ENCODE measurements at regions not wholly inside any gene's neighbourhood (a gene's known extent, or its start where the extent isn't known, plus 50 kb on each side); places are given as distances from the start of the nearest gene placed in this dataset.
"Not testable (repeated sequence)": the region's sequence is repeated elsewhere in the genome, so short reads cannot be mapped to it uniquely, and the experiment has no call there.

- Histone ChIP-seq H3K79me2 (ENCODE audit: insufficient read depth, low read length) (no peaks in the 10 kb centered on the region), H3K4me1 (ENCODE audit: insufficient read depth, low read length) (no peaks in the 10 kb centered on the region), H3K27me3 (ENCODE audit: insufficient read depth, low read length) (no peaks in the 10 kb centered on the region), H4K20me1 (ENCODE audit: insufficient read depth, low read length) (no peaks in the 10 kb centered on the region), H3K27ac (ENCODE audit: low read depth, low read length) (no peak overlapping the region), H3K9ac (ENCODE audit: low read length) (no peak overlapping the region), H3K4me3 (ENCODE audit: insufficient read depth, low read depth, low read length) (no peak overlapping the region), H3K9me3 (ENCODE audit: insufficient read depth, low read depth, low read length) (no peaks in the 10 kb centered on the region), H3K36me3 (ENCODE audit: insufficient read depth, low read length) (no peaks in the 10 kb centered on the region), H3K4me2 (ENCODE audit: low read length) (no peak overlapping the region), H2AFZ (ENCODE audit: low read depth, low read length) (no peak overlapping the region)
- DNase-seq (ENCODE audit: low read depth) (no peak), FAIRE-seq (no peak)
- no peak for TF ChIP-seq EZH2 (IDR thresholded peaks at IDR 0.05; ENCODE audit: insufficient read depth, low read length)
- TF ChIP-seq CTCF (IDR thresholded peaks at IDR 0.05; ENCODE audit: insufficient read depth, low read depth, low read length), result no peak
- Mint-ChIP-seq H3K27me3 (ENCODE audit: low read depth, unreplicated experiment) (peaks cover 41% of the 10 kb centered on the region), H3K9me3 (ENCODE audit: unreplicated experiment) (no peaks in the 10 kb centered on the region), H3K4me3 (ENCODE audit: unreplicated experiment) (no peak overlapping the region), H3K36me3 (ENCODE audit: low read depth, unreplicated experiment) (no peaks in the 10 kb centered on the region), H3K4me1 (ENCODE audit: low read depth, unreplicated experiment) (no peaks in the 10 kb centered on the region), H3K27ac (ENCODE audit: unreplicated experiment) (no peak overlapping the region)
Observed at GRCh38 chr6:170087941-170088581, 202.8 kb downstream of the DLL1 start.

GRCh38 chr6:170087421-170087780 lies 203.5 kb downstream of the DLL1 start:
- not testable (repeated sequence) for H3K36me3 Mint-ChIP-seq (ENCODE audit: low read depth, unreplicated experiment); H3K27ac Mint-ChIP-seq (ENCODE audit: unreplicated experiment); H3K36me3 ChIP-seq (ENCODE audit: insufficient read depth, low read length); DNase-seq (ENCODE audit: low read depth); H3K4me1 ChIP-seq (ENCODE audit: insufficient read depth, low read length); H4K20me1 ChIP-seq (ENCODE audit: insufficient read depth, low read length); H3K4me3 Mint-ChIP-seq (ENCODE audit: unreplicated experiment); H3K79me2 ChIP-seq (ENCODE audit: insufficient read depth, low read length); H3K27ac ChIP-seq (ENCODE audit: low read depth, low read length); H3K9ac ChIP-seq (ENCODE audit: low read length); H3K4me2 ChIP-seq (ENCODE audit: low read length); H3K9me3 ChIP-seq (ENCODE audit: insufficient read depth, low read depth, low read length); H2AFZ ChIP-seq (ENCODE audit: low read depth, low read length); H3K4me1 Mint-ChIP-seq (ENCODE audit: low read depth, unreplicated experiment); H3K4me3 ChIP-seq (ENCODE audit: insufficient read depth, low read depth, low read length); H3K9me3 Mint-ChIP-seq (ENCODE audit: unreplicated experiment); H3K27me3 ChIP-seq (ENCODE audit: insufficient read depth, low read length); FAIRE-seq
- peaks cover 44% of the 10 kb centered on the region for H3K27me3 Mint-ChIP-seq (ENCODE audit: low read depth, unreplicated experiment)

GRCh38 chr6:170086639-170087420 lies 204.0 kb downstream of the DLL1 start:
- no peak overlapping the region for H3K9ac ChIP-seq (ENCODE audit: low read length)
- no peaks in the 10 kb centered on the region for H3K9me3 Mint-ChIP-seq (ENCODE audit: unreplicated experiment)
- no peaks in the 10 kb centered on the region for H4K20me1 ChIP-seq (ENCODE audit: insufficient read depth, low read length)
- H3K4me2 ChIP-seq (ENCODE audit: low read length), result no peak overlapping the region
- H3K4me3 Mint-ChIP-seq (ENCODE audit: unreplicated experiment), result no peak overlapping the region
- H3K4me3 ChIP-seq (ENCODE audit: insufficient read depth, low read depth, low read length), result no peak overlapping the region
- H3K36me3 ChIP-seq (ENCODE audit: insufficient read depth, low read length), result no peaks in the 10 kb centered on the region
- H3K4me1 ChIP-seq (ENCODE audit: insufficient read depth, low read length), result no peaks in the 10 kb centered on the region
- H3K9me3 ChIP-seq (ENCODE audit: insufficient read depth, low read depth, low read length), result no peaks in the 10 kb centered on the region
- peaks cover 44% of the 10 kb centered on the region for H3K27me3 Mint-ChIP-seq (ENCODE audit: low read depth, unreplicated experiment)
- H3K27me3 ChIP-seq (ENCODE audit: insufficient read depth, low read length), result no peaks in the 10 kb centered on the region
- TF ChIP-seq CTCF (IDR thresholded peaks at IDR 0.05; ENCODE audit: insufficient read depth, low read depth, low read length) (no peak), EZH2 (IDR thresholded peaks at IDR 0.05; ENCODE audit: insufficient read depth, low read length) (no peak)
- DNase-seq (ENCODE audit: low read depth) (no peak), FAIRE-seq (no peak)
- no peaks in the 10 kb centered on the region for H3K36me3 Mint-ChIP-seq (ENCODE audit: low read depth, unreplicated experiment)
- H3K27ac ChIP-seq (ENCODE audit: low read depth, low read length), result no peak overlapping the region
- H3K79me2 ChIP-seq (ENCODE audit: insufficient read depth, low read length), result no peaks in the 10 kb centered on the region
- no peak overlapping the region for H2AFZ ChIP-seq (ENCODE audit: low read depth, low read length)
- H3K27ac Mint-ChIP-seq (ENCODE audit: unreplicated experiment), result no peak overlapping the region
- peaks cover 3% of the 10 kb centered on the region for H3K4me1 Mint-ChIP-seq (ENCODE audit: low read depth, unreplicated experiment)

Measured in astrocyte (in vitro differentiated cells and primary cell).